GM21515 (cell line): ENCODE measurements at regions not wholly inside any gene's neighbourhood (a gene's known extent, or its start where the extent isn't known, plus 50 kb on each side); places are given as distances from the start of the nearest gene placed in this dataset.
"Not testable (repeated sequence)": the region's sequence is repeated elsewhere in the genome, so short reads cannot be mapped to it uniquely, and the experiment has no call there.

ENCODE experiments used
- ATAC-seq: cut with Tn5 transposase; IDR thresholded peaks from one replicate; pipeline ENCODE4 v1.9.1; 2021; ENCODE audit not compliant: unreplicated experiment

GRCh38 chr2:8254214-8254613, 427.6 kb upstream of the ID2 start:
- ATAC-seq, result not testable (repeated sequence)

- no peak for ATAC-seq
Measured at GRCh38 chr2:8254791-8255447, 426.9 kb upstream of the ID2 start.

- ATAC-seq, result no peak
Measured at GRCh38 chr2:8255448-8255800, 426.4 kb upstream of the ID2 start.

GRCh38 chr2:8256905-8257304, 425.0 kb upstream of the ID2 start:
- ATAC-seq, result no peak

- no peak for ATAC-seq
Measured at GRCh38 chr2:8257502-8257901, 424.4 kb upstream of the ID2 start.

- no peak for ATAC-seq
Measured at GRCh38 chr2:8258406-8258805, 423.4 kb upstream of the ID2 start.

GRCh38 chr2:8259106-8259840, 422.6 kb upstream of the ID2 start:
- no peak for ATAC-seq

GRCh38 chr2:8259841-8260178, 422.0 kb upstream of the ID2 start:
- no peak for ATAC-seq

- ATAC-seq, result no peak
Measured at GRCh38 chr2:8260213-8260612, 421.6 kb upstream of the ID2 start.

- ATAC-seq, result no peak
Measured at GRCh38 chr2:8263901-8264300, 418.0 kb upstream of the ID2 start.

GRCh38 chr2:8264981-8265380, 416.9 kb upstream of the ID2 start:
- ATAC-seq, result no peak

GRCh38 chr2:8265476-8266226, 416.2 kb upstream of the ID2 start:
- no peak for ATAC-seq

- no peak for ATAC-seq
Measured at GRCh38 chr2:8266563-8266962, 415.3 kb upstream of the ID2 start.

GRCh38 chr2:8267048-8267447, 414.8 kb upstream of the ID2 start:
- no peak for ATAC-seq

GRCh38 chr2:8267721-8268120, 414.1 kb upstream of the ID2 start:
- ATAC-seq, result no peak

GRCh38 chr2:8268172-8268783, 413.6 kb upstream of the ID2 start:
- ATAC-seq, result no peak

- no peak for ATAC-seq
Measured at GRCh38 chr2:8270699-8271098, 411.2 kb upstream of the ID2 start.

GRCh38 chr2:8271461-8271860, 410.4 kb upstream of the ID2 start:
- no peak for ATAC-seq

GRCh38 chr2:8276026-8276425, 405.8 kb upstream of the ID2 start:
- no peak for ATAC-seq

GRCh38 chr2:8277921-8278571, 403.8 kb upstream of the ID2 start:
- ATAC-seq, result peak; percentile 64

GRCh38 chr2:8278709-8279354, 403.0 kb upstream of the ID2 start:
- ATAC-seq, result no peak
